Stimulated activated CD4-positive, alpha-beta T cell treated with anti-CD3 and anti-CD28 coated beads, Interleukin-15, amount 100 ng/mL, for 1 hour (primary cell): ENCODE measurements at regions not wholly inside any gene's neighbourhood (a gene's known extent, or its start where the extent isn't known, plus 50 kb on each side); places are given as distances from the start of the nearest gene placed in this dataset.

Experiments used
- DNase-seq, 2 donors: peaks; one replicate each; pipeline ENCODE4 v3.0.0-alpha.2; 2020; ENCODE audit warnings: low read depth in 1 of 2, low spot score in 1 of 2

DNA sequence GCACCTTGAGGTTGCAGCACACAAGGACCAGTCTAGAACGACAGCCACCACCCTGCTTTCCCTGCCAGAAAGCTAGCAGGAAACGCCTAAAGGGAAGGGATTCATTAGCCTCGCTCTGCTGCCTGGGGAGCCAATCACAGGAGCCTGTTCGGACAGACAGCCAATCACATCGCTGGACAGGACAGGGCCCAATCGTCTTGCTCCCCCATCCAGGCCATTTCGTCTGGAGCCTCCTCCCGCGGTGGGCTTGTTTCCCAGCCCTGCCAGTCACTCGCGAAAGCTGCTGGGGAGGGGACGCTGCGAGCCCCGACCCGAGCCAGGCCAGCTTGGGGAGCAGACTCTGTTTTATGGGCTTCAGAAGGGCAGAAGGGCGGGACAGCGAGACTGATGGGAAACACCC is 79.8 kb upstream of the NCAM1 start:
- DNase-seq = no peak

DNA sequence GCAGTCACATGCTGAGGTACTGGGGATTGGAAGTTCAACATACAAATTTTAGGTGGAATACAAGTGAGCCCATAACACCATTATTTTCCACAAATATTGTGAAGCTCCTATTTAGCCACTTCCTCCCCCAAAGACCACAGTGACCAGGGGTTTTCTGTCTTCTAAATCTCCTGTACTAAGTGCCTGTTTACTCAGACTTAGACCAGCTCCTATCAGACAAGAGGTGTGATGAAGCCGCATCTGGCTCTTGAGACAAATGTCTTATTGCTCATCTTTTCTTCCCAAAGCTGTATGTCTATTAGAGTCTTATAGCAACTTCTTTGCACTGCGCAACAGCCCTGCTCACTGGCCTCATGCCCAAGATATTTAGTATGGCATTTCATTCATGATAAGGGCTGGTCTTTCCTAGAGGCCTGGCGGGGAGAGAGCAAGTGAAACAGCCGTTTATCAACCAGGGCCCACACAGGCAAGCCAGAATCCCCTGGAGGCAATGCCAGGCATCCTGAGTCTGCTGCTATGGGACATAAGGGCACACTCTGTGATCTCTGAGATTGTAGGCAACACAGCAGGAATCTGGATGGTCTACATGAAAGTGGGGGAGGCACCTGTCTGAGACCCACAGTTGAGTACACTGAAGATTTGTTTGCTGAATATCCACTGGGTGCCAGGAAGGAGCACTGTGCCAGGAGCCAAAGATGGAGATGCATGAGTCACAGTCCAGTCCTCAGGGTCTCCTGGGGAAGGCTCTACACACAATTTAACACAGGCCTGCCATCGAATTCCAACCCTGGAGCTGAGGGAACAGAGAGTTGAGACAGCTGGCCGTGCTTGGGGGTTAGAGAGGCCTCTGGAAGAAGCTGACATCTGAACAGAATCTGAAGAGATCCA is 78.5 kb upstream of the NCAM1 start:
- DNase-seq = no peak

DNA sequence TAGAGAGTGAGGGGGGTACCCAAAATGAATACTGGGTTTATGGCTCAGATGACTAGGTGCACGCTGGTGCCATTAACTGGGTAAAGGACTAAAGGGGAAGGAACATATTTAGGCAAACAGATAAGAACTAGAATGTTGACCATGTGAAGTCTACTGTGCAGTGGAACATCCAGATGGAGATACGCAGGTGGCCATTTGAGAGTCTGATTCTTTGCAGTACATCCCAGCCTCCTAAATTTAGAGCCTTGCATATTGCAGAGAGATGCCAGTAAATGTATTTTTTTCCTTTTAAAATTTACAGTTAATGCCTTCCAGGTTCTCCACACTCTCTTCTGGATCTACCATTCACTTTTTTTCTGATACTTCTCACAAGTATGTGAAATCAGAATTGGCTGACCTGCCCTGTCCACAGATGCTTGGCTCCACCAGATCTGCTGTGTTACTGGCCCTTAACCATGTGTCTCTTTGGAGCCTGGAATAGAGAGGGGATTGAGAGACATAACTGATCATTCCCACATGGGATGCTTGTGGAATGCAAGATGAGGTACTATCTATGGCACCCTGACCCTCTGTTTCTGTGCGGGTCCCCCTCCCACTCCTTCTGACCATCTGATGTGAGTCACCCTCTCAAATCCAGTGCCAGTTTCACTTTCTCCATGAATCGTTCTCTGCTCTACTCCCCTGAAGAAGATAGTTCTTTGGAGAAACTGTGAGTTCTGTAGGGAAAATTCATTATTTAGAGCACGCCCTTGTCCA is 77.0 kb upstream of the NCAM1 start:
- no peak for DNase-seq

DNA sequence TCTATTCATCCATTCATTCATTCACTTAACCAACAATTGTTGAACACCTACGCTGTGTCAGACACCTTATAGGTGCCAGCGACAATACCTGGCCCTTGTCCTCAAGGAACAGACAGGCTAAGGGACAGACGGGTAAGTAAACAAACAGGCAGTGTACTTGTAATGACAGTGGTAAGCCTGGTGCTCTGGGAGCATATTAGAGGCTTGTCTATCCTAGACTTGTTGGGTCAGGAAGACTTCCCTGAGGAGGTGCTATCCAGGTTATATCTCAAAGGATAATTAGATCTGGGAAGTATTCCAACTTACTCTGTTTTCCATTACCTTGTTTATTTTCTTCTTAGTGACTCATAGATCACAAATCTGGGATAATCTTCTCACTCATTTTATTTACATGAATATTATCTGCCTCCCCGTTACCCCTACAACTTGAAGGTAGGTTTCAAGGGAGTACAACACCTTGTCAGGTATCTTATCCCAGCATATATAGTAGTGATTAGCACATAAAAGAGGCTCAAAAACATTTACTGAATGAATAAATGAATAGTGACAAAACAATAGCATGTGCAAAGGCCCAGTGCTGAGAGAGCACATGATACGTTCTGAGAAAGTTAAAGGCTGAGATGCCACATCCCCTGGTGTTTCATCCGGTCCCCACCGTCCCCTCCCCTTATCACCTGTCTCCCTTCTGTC is 75.3 kb upstream of the NCAM1 start:
- DNase-seq = no peak

DNA sequence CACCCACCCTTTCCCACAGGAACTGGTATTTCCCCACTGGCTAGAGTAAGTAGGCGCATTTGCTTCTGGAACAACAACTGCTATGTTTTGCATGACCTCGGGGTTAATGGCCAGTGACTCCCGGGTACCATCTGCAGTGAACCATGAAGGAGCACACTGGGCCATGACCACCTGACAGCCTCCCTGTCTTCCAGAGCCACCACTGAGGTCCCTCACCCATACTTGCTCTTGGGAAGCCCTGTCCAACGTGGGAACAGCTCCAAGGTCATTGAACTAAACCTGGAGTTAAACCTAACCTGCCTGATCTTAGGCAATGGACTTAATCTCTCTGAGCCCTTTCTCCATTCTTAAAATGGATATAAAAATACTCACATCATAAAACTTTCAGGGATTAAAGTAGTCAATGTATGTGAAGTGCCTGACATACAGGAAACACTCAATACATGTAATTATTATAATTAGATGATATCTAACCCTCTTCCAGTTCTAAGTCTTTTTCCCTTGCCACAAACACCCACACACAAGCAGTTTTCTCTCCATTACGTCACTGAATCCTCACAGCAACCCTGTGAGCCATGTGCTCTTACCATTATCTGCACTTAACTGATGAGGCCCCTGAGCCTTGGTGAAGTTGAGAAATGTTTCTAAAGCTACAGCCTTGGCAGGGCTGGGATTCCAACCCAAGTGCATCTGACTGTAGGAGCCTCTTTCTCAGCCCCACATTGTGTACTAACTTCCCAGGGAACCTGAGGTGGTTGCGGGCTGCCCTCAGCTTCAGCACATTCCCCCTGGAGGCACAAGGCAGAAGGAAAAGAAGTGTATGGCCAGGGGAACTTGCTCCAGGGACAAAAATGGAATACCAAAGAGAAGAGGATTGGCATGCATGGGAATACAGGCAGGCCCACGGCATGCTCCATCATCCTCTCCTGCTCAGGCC is 74.5 kb upstream of the NCAM1 start:
- no peak for DNase-seq

DNA sequence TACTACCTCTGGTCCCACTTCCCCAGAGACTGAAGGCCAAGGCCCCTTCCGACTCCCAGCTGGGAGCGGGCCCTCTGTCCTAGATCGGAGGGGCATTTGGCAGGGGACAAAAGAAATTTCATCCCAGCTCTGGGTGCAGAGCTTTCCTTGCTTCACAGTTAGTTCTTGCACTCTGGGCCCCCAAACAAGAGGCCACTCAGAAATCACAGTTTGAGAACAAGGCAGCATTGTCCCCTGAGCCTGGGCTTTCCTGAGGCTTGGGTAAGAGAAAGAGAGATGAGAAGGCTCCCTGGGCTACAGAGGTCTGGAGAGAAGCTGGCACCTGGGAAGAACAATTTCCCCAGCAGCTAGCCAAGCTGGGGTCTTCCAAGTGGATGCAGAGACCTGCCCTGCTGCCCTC is 71.8 kb upstream of the NCAM1 start:
- DNase-seq = no peak

DNA sequence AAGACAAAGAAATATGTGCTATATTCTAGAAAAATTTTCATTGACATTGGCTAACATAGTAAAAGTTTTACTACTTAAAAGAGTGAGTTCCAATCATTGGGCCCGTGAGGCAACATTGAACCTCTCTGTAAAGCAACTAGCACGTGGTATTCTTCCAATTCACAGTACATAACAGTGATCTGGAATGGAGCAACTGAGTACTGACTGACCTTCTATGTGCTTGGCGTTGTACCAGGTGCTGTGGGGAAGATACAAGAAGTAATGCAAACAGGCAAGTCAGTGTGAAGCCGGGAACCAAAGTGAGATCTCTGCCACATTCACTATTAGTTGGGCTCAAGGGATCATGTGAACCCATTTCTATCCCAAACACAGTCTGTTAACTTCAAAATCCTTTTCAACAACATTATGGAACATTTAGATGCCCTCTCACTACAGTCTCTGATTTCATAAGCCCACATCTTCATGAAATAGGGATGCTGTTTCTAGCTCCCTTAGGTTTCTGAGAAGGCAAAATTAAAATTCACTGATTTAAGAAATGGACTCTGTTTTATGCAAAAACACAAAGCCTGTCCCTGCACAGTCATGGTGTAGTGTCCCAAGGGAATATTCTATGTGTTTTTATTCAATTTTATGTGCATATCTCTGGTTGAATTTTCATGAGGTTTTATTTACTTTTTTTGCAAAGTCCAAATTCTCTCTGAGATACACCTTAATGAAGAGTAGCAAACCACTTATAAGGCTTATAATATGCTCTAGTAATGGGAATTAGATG is 61.8 kb upstream of the NCAM1 start:
- no peak for DNase-seq

DNA sequence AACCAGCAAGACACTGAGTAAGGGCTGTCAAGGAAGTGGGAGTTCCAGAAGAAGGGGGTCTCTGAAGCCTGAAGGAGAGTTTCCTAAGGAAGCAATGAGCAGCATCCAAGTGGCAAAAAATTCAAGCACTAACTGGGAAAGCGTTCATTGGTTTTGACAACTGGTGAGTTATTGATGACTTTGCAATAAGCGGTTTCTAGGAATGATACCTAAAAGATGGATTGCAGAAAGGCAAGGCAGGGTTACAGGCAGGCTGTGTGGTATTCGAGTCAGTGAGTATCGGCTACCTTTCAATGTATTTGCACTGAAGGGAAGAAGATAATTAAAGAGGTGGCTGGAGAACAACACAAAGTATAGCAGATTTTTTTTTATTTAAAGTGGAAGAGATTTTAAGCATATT is 59.3 kb upstream of the NCAM1 start:
- DNase-seq = no peak

DNA sequence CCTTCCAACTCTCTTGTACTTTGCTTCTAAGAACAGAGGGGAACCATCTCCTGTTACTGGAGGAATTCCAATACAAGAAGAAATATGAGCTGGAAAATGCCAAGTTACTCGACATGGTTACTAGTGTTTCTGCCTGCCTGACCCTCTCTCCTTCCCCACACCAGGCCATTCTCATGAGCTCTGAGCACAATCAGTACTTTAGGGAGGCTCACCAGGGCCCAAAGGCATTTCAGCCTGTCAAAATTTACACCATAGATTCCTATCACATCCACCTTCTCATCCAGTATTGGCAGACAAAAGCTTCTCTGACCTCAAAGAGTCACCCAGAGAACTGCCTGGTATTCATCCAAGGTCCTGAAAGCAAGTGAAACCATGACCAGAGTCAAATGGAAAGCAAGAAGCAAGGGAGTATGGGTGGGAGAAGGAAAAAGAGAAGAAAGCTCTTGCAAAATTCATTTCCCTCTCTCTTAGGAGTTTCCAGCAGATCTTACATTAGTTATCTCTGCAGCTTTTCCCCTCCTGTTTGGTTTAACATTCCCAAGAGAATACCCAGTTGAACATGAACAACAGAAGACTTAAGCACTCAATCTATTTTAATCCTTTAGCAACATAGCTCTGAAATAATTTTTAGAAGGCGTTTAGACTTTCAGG is 58.7 kb upstream of the NCAM1 start:
- no peak for DNase-seq

DNA sequence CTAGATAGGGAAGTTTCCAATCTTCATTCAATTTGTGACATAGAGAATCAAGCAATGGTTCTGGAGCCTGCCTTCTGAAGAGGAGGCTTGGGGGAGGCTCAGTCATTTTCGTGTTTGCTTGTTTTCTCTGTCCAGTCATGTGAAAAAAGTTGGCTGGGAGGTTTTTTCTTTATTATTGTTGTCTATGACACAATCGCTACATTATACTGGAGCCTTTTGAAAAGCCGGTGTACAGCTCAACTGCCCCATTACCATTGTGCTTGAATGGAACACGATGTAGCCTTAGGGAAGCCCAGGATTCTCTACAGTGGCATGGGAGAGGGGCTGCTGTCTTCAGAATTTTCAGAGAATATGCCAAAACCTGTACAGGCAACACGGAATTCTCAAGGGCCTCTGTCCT is 57.9 kb upstream of the NCAM1 start:
- DNase-seq = no peak

DNA sequence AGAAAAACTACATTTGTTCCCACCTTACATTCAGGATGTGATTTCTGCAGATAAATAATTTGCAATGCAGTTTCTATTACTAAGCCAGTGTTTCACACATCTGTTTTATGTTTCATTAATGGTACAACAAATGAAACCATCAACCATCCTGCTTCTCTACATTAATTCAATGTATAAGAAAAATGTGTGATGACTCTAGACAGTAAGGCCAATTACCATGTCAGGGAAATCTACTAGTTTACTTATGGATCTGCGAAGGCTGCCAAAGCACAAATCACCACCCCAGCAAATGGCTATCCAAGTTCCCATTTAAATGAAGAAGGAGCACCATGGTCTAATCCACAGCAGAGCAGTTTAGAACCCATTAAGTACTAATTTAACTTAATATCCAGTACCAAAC is 50.1 kb upstream of the NCAM1 start:
- DNase-seq = no peak
